ENCODE measurements at regions not wholly inside any gene's neighbourhood (a gene's known extent, or its start where the extent isn't known, plus 50 kb on each side); places are given as distances from the start of the nearest gene placed in this dataset.

- ChIA-PET POLR2A (ENCODE audit: low non-redundant PET) (no interaction called here), CTCF (no interaction called here)
- DNase-seq (ENCODE audit: low spot score): peak; percentile 60
- no peak overlapping the region for H3K27ac ChIP-seq
- TF ChIP-seq CTCF (conservative IDR thresholded peaks at IDR 0.05; ENCODE audit: low read depth): no peak
Measured at GRCh38 chr2:104599787-104600510, 254.0 kb upstream of the POU3F3 start.

- no peak overlapping the region for H3K27ac ChIP-seq
- CTCF ChIA-PET: no interaction called here
- POLR2A ChIA-PET (ENCODE audit: low non-redundant PET): no interaction called here
- no peak for TF ChIP-seq CTCF (conservative IDR thresholded peaks at IDR 0.05; ENCODE audit: low read depth)
- DNase-seq (ENCODE audit: low spot score): no peak
Measured at GRCh38 chr2:104606056-104606455, 247.9 kb upstream of the POU3F3 start.

GRCh38 chr2:104616856-104617255, 237.1 kb upstream of the POU3F3 start:
- no peak for DNase-seq (ENCODE audit: low spot score)
- CTCF ChIA-PET: no interaction called here
- TF ChIP-seq CTCF (conservative IDR thresholded peaks at IDR 0.05; ENCODE audit: low read depth): no peak
- POLR2A ChIA-PET (ENCODE audit: low non-redundant PET): no interaction called here
- no peak overlapping the region for H3K27ac ChIP-seq

GRCh38 chr2:104620801-104621200, 233.1 kb upstream of the POU3F3 start:
- POLR2A ChIA-PET (ENCODE audit: low non-redundant PET): no interaction called here
- no peak overlapping the region for H3K27ac ChIP-seq
- no peak for TF ChIP-seq CTCF (conservative IDR thresholded peaks at IDR 0.05; ENCODE audit: low read depth)
- no peak for DNase-seq (ENCODE audit: low spot score)
- CTCF ChIA-PET: no interaction called here

- H3K27ac ChIP-seq: no peak overlapping the region
- no peak for TF ChIP-seq CTCF (conservative IDR thresholded peaks at IDR 0.05; ENCODE audit: low read depth)
- CTCF ChIA-PET: no interaction called here
- POLR2A ChIA-PET (ENCODE audit: low non-redundant PET): no interaction called here
- no peak for DNase-seq (ENCODE audit: low spot score)
Measured at GRCh38 chr2:104635608-104636007, 218.3 kb upstream of the POU3F3 start.

- TF ChIP-seq CTCF (conservative IDR thresholded peaks at IDR 0.05; ENCODE audit: low read depth): no peak
- POLR2A ChIA-PET (ENCODE audit: low non-redundant PET): no interaction called here
- H3K27ac ChIP-seq: no peak overlapping the region
- CTCF ChIA-PET: no interaction called here
- no peak for DNase-seq (ENCODE audit: low spot score)
Measured at GRCh38 chr2:104638190-104638858, 215.6 kb upstream of the POU3F3 start.

Measured in RWPE1 (cell line).